Naive thymus-derived CD4-positive, alpha-beta T cell (primary cell): ENCODE measurements at regions not wholly inside any gene's neighbourhood (a gene's known extent, or its start where the extent isn't known, plus 50 kb on each side); places are given as distances from the start of the nearest gene placed in this dataset.
"Not testable (repeated sequence)": the region's sequence is repeated elsewhere in the genome, so short reads cannot be mapped to it uniquely, and the experiment has no call there.

Source experiments
- ATAC-seq: fragments of 150-1000 bp; cut with Tn5 transposase; 2 replicates; pipeline ENCODE4 v1.10.0; 2021; ENCODE audit warnings: mild to moderate bottlenecking, moderate library complexity
- CTCF ChIA-PET: fragments of 350-600 bp; sonication (Branson Sonifier 250); formaldehyde crosslinking; loops from one replicate; lab custom pipeline; 2021; ENCODE audit warnings: antibody characterized with exemption; lab: Charles Lee
- POLR2A ChIA-PET: fragments of 350-600 bp; sonication (Branson Sonifier 250); formaldehyde crosslinking; loops from one replicate; lab custom pipeline; 2021; ENCODE audit warnings: antibody characterized with exemption, inconsistent platforms; lab: Charles Lee
- DNase-seq, 9 donors: peaks; one replicate each; pipeline versions ENCODE4 v3.0.0 to v3.0.0-alpha.2; 2020 to 2022; ENCODE audit warnings: mixed read lengths in 1 of 9
- H3K27ac ChIP-seq: one replicate; pipeline ENCODE4 v1.7.0; 2013; ENCODE audit warnings: mild to moderate bottlenecking, low read depth, low read length, moderate library complexity
- H3K27me3 ChIP-seq, 2 donors: one replicate each; pipeline ENCODE4 v1.7.0; 2013; ENCODE audit warnings: low read length in 2 of 2, mild to moderate bottlenecking in 2 of 2, moderate library complexity in 2 of 2; ENCODE audit not compliant: control insufficient read depth in 2 of 2, insufficient read depth in 2 of 2
- H3K36me3 ChIP-seq, 3 experiments: 1 replicate in 2 of 3; 2 replicates in 1 of 3; pipeline ENCODE4 v1.7.0; 2013; ENCODE audit warnings: low read length in 3 of 3, mild to moderate bottlenecking in 3 of 3, moderate library complexity in 1 of 3; ENCODE audit not compliant: insufficient read depth in 3 of 3, control insufficient read depth in 2 of 3
- H3K4me1 ChIP-seq, 2 donors: one replicate each; pipeline ENCODE4 v1.7.0; 2013; ENCODE audit warnings: low read length in 2 of 2, mild to moderate bottlenecking in 2 of 2, moderate library complexity in 1 of 2; ENCODE audit not compliant: control insufficient read depth in 2 of 2, insufficient read depth in 2 of 2
- H3K4me3 ChIP-seq: 2 replicates; pipeline ENCODE4 v1.7.0; 2013; ENCODE audit warnings: mild to moderate bottlenecking, low read length
- H3K9me3 ChIP-seq, 3 experiments: 1 replicate in 2 of 3; 2 replicates in 1 of 3; pipeline ENCODE4 v1.7.0; 2013; ENCODE audit warnings: low read length in 3 of 3; ENCODE audit not compliant: control insufficient read depth in 2 of 3
- H3K27ac Mint-ChIP-seq, 9 donors: one replicate each; pipeline ENCODE4 v1.8.0; 2020 to 2022; ENCODE audit warnings: mixed read lengths in 9 of 9, mild to moderate bottlenecking in 8 of 9, moderate library complexity in 5 of 9, inconsistent platforms in 2 of 9
- H3K27me3 Mint-ChIP-seq, 5 donors: one replicate each; pipeline ENCODE4 v1.8.0; 2021 to 2022; ENCODE audit warnings: mixed read lengths in 5 of 5, mild to moderate bottlenecking in 1 of 5
- H3K36me3 Mint-ChIP-seq, 5 donors: one replicate each; pipeline ENCODE4 v1.8.0; 2020 to 2022; ENCODE audit warnings: mixed read lengths in 5 of 5, mild to moderate bottlenecking in 3 of 5, inconsistent platforms in 1 of 5
- H3K4me1 Mint-ChIP-seq, 7 donors: one replicate each; pipeline ENCODE4 v1.8.0; 2020 to 2022; ENCODE audit warnings: mixed read lengths in 7 of 7, mild to moderate bottlenecking in 3 of 7, inconsistent platforms in 1 of 7
- H3K4me3 Mint-ChIP-seq, 10 donors: one replicate each; pipeline ENCODE4 v1.8.0; 2020 to 2022; ENCODE audit warnings: mild to moderate bottlenecking in 10 of 10, mixed read lengths in 10 of 10, moderate library complexity in 6 of 10, inconsistent platforms in 2 of 10
- H3K9me3 Mint-ChIP-seq, 11 donors: one replicate each; pipeline ENCODE4 v1.8.0; 2020 to 2022; ENCODE audit warnings: mixed read lengths in 11 of 11, mild to moderate bottlenecking in 4 of 11, inconsistent platforms in 1 of 11, moderate library complexity in 1 of 11
- intact Hi-C, 2 donors: fragments of 100-400 bp; cut with micrococcal nuclease; formaldehyde crosslinking; loops; one replicate each; pipeline ENCODE4 v1.15.1; 2023

DNA sequence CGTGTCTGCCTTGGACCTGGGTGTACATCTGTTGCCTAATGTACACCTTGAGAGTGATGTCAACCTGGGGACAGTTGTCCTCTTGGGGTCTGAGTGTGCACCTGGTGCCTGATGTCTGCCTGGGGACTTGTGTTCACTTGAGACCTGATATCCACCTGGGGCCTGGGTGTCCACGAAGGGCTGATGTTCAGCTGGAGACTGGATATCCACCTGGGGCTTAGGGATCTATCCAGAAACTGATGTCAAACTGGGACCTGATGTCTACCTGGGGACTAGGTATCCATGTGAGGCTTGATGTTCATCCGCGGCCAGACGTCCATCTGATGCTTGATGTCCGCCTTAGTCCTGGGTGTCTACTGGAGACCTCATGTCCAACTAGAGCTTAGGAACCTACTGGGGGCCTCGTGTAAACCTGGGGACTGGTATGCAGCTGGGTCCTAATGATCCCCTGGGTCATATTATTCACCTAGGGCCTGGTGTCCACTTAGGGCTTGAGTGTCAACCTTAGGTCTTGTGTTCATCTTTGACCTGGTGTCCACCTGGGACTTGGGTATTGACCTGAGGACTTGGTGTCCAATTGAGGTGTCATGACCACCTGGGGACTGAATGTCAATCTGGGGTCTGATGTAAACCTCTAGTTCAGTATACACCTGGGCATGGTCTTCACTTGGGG, 194.9 kb downstream of the POTEM start:
- ATAC-seq, H3K27ac ChIP-seq, H3K4me3 ChIP-seq, H3K4me1 ChIP-seq, H3K4me1 Mint-ChIP-seq, POLR2A ChIA-PET, H3K4me3 Mint-ChIP-seq, H3K27me3 Mint-ChIP-seq, H3K27me3 ChIP-seq, intact Hi-C loops, H3K27ac Mint-ChIP-seq, CTCF ChIA-PET, H3K9me3 Mint-ChIP-seq, H3K36me3 Mint-ChIP-seq, H3K9me3 ChIP-seq, H3K36me3 ChIP-seq: not testable (repeated sequence)
- DNase-seq: peak in 1 of 9 donors; percentile 11

DNA sequence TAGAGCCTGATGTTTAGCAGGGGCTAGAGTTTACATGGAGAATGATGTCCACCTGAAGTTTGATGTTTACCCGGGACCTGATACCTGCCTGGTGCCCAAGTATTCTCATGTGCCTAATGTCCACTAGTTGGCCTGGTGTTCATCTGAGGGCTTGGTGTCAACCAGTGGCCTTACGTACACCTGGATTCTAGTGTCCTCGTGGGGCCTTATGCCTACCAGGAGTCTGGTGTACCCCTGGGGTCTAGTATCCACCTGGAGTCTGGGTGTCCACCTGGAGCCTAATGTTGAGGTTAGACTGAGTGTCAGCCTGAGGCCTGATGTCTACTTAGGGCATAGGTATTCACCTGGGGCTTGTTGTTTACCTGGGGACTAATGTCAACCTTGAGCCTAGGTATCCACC, 195.7 kb downstream of the POTEM start:
- POLR2A ChIA-PET, ATAC-seq, H3K9me3 ChIP-seq, H3K36me3 ChIP-seq, H3K27ac Mint-ChIP-seq, H3K4me1 ChIP-seq, H3K4me3 Mint-ChIP-seq, CTCF ChIA-PET, DNase-seq, intact Hi-C loops, H3K4me1 Mint-ChIP-seq, H3K27me3 Mint-ChIP-seq, H3K27me3 ChIP-seq, H3K9me3 Mint-ChIP-seq, H3K27ac ChIP-seq, H3K4me3 ChIP-seq, H3K36me3 Mint-ChIP-seq: not testable (repeated sequence)

DNA sequence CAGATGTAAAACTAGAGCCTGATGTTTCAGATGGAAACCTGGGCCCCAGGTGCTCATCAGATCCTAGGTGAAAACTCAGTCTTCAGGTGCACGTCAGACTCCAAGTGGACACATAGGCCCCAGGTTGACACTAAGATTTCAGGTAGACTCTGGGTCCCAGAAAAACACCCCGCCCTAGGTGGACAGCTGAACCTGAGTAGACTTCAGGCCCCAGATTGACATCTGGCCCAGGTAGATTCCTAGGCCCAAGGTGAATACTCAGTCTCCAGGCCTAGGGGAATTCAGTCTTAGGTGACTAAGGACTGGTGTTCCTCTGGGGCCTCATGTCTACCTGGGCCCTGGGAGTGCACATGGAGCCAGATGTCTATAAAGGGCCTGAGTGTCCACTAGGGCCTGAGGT, 196.7 kb downstream of the POTEM start:
- not testable (repeated sequence) for H3K4me3 Mint-ChIP-seq, H3K9me3 ChIP-seq, DNase-seq

DNA sequence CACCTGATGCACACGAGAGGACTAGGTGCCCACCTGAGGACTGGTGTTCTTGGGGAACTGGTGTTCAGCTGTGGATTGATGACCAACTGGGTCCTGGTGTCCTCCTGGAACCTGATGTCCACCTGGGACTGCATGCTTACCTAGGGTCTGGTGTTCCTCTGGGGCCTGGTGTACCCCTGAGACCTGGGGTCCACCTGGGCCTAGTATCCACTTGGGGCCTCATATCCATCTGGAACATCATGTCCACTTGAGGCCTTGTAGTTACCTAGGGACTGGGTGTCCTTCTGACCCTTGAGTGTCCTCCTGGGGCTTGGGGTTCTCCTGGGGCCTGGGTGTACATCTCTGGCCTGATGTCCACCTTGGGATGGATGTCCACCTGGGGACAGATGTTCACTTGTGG, 197.2 kb downstream of the POTEM start:
- H3K27me3 ChIP-seq, intact Hi-C loops, CTCF ChIA-PET, H3K4me1 ChIP-seq, H3K4me1 Mint-ChIP-seq, H3K9me3 Mint-ChIP-seq, POLR2A ChIA-PET, H3K9me3 ChIP-seq, H3K27me3 Mint-ChIP-seq, H3K4me3 ChIP-seq, DNase-seq, H3K27ac Mint-ChIP-seq, H3K36me3 ChIP-seq, H3K4me3 Mint-ChIP-seq, H3K27ac ChIP-seq, ATAC-seq, H3K36me3 Mint-ChIP-seq: not testable (repeated sequence)

More for the DNA sequence above, 196.7 kb downstream of the POTEM start:
- H3K4me1 Mint-ChIP-seq, H3K27ac Mint-ChIP-seq, H3K36me3 Mint-ChIP-seq, H3K27ac ChIP-seq, intact Hi-C loops, ATAC-seq, H3K9me3 Mint-ChIP-seq, H3K27me3 Mint-ChIP-seq, H3K36me3 ChIP-seq, CTCF ChIA-PET, H3K4me1 ChIP-seq, POLR2A ChIA-PET, H3K27me3 ChIP-seq, H3K4me3 ChIP-seq: not testable (repeated sequence)

DNA sequence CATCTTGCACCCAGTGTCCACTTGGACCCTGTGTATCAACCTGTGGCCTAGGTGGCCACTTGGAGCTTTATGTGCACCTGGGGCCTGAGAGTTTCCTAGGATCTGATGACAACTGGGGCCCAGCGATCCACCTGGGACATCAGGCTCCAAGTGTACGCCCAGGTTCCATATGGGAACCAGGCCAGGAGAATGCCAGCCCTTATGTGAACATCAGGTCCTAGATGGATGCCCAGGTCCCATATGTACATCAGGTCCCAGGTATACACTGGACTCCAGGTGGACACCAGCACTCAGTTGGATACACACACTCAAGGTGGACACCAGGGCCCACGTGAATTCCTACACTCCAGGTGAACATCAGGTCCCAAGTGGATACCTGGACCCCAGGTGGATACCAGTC, 198.8 kb downstream of the POTEM start:
- H3K27me3 ChIP-seq, H3K4me1 ChIP-seq, H3K9me3 ChIP-seq, H3K4me3 ChIP-seq, H3K27ac ChIP-seq, CTCF ChIA-PET, H3K9me3 Mint-ChIP-seq, DNase-seq, intact Hi-C loops, ATAC-seq, POLR2A ChIA-PET, H3K4me1 Mint-ChIP-seq, H3K27me3 Mint-ChIP-seq, H3K27ac Mint-ChIP-seq, H3K36me3 Mint-ChIP-seq, H3K4me3 Mint-ChIP-seq, H3K36me3 ChIP-seq: not testable (repeated sequence)

DNA sequence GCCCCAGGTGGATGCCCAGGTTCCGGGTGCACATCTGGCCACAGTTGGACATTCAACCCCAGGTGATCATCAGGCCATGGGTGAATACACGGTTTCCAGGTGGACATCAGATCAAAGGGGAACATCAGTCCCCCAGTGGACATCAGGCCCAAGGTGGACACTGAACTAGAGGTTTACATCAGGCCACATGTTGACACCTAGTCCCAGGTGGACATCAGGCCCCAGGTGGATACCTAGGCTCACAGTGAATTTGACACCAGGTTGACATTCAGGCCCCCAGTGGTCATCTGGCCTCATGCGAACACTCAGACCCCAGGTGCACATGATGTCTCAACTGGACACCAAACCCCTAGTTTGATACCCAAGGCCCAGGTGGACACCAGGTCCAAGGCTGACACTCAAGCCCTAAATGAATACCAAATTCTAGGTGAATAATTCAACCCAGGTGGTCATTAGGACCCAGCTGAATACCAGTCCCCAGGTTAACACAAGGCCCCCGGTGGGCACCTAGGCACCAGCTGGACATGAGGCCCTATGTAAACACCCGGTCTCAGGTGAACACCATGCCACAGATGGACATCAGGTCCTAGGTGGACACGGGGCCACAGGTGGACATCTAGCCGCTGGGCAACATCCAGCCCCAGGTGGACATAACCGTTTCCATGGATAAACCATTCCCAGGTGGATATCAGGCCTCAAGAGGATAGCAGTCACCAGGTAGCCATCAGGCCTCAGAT, 200.4 kb downstream of the POTEM start:
- H3K4me3 Mint-ChIP-seq, POLR2A ChIA-PET, H3K9me3 Mint-ChIP-seq, H3K4me1 Mint-ChIP-seq, H3K4me1 ChIP-seq, ATAC-seq, CTCF ChIA-PET, H3K36me3 Mint-ChIP-seq, DNase-seq, H3K9me3 ChIP-seq, H3K36me3 ChIP-seq, H3K27me3 Mint-ChIP-seq, intact Hi-C loops, H3K27me3 ChIP-seq, H3K27ac ChIP-seq, H3K27ac Mint-ChIP-seq, H3K4me3 ChIP-seq: not testable (repeated sequence)

DNA sequence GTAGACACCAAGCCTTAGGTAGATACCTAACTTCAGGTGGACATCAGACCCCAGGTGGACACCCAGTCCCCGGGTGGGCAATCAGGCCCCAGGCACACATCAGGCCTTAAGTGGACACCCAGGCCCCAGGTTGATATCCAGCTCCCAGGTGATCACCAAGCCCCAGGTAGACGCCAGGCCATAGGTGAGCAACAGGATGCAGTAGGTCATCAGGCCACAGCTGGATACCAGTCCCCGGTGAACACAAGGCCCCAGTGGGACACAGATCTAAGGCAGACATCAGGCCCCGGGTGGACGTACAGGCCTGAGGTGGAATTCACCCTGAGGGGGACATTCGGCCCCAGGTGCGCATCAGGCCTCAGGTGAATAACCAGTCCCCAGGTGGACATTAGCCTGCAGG, 201.0 kb downstream of the POTEM start:
- DNase-seq, POLR2A ChIA-PET, H3K9me3 ChIP-seq, intact Hi-C loops, H3K27ac ChIP-seq, H3K36me3 ChIP-seq, H3K27me3 ChIP-seq, H3K4me1 Mint-ChIP-seq, H3K27me3 Mint-ChIP-seq, H3K4me1 ChIP-seq, H3K9me3 Mint-ChIP-seq, H3K4me3 ChIP-seq, H3K27ac Mint-ChIP-seq, ATAC-seq, H3K4me3 Mint-ChIP-seq, H3K36me3 Mint-ChIP-seq, CTCF ChIA-PET: not testable (repeated sequence)
